Activated CD4-positive, alpha-beta T cell treated with anti-CD3 and anti-CD28 coated beads, Interleukin-2, Interleukin-6, amounts not matched to agents 100 ng/mL and 50 ng/mL, durations not matched to agents 16 hours and 8 hours (primary cell): ENCODE measurements at regions not wholly inside any gene's neighbourhood (a gene's known extent, or its start where the extent isn't known, plus 50 kb on each side); places are given as distances from the start of the nearest gene placed in this dataset.
"Not testable (repeated sequence)": the region's sequence is repeated elsewhere in the genome, so short reads cannot be mapped to it uniquely, and the experiment has no call there.

ENCODE experiments used
- DNase-seq: peaks from one replicate; pipeline ENCODE4 v3.0.0-alpha.2; 2020

DNA sequence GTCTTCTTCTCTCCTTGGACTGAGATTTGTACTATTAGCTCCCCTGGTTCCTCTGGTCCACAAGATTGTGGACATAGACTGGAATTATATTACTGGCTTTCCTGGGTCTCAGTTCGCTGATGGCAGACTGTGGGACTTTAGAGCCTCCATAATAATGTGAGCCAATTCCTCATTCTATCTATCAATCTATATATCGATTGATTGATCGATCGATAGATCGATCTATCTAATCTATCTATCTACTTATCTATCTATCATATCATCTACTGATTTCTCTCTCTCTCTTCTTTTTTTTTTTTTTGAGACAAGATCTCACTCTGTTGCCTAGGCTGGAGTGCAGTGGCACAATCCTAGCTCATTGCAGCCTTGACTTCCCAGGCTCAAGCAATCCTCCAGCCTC is 51.5 kb upstream of the DDR1 start:
- no peak for DNase-seq

DNA sequence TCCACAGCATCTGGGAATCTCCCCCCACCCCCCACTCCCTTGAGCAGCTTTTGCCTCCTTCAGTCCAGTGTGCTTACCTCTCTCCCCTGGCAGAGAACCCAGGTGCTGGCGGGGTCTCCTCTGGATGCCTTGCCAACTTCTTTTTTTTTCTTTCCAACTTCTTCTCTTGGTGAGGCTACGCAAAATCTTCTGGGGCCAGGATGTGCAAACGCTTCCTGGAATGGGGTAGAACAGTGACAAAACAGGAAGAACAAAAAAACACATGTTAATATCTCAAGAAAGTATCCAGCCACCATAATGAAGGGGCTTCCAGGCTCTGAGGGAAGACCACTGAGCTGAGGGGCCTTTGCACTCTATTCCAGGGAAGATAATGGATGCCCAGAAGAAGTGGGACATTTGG is 53.9 kb upstream of the DDR1 start:
- DNase-seq, result no peak

DNA sequence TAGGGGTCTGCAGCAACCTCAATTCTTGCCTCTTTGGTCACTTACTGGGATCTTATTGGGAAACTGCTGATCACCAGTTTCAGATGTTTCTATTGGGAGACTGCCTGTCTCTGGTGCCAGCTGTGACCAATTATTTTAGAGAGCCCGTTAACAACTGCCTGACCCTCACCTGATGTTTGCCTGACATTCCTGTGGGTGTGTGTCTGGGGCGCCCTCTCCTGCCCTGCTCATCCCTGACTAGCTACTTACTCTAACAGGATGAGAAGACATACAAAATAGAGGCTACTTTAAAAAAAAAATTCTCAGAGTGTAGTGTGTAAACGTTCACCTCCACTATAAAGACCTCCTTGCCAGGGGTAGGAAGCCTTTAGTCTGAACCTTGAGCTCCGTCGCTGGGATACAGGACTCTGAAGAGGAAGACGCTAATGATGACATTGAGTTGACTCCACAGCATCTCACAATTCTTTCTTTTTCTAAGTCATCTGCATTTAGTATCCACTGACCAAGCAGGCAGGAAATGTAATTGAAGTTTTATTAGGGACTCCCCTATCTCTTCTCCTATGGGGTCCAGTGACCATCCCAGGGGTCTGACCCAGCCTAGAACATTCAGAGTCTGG is 54.6 kb upstream of the DDR1 start:
- DNase-seq, result no peak

DNA sequence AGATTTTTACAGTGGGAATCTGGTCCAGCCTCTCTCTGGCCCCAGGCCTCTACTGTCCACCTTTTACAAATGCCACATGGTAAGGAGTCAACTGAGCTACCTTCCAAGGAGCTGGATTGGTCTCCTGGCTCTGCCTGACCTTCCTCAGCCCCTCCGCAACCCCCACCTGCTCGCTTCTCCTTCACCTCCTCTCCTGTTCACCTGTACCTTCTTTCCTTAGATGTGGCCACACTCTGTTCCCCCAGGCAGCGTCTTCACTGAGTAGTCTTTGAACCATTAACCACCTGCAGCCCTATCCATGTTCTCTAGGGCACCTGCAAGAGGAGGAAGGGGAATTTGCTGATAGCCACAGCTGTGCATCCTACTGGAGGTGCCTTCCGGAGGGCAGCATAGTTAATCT is 55.3 kb upstream of the DDR1 start:
- no peak for DNase-seq

DNA sequence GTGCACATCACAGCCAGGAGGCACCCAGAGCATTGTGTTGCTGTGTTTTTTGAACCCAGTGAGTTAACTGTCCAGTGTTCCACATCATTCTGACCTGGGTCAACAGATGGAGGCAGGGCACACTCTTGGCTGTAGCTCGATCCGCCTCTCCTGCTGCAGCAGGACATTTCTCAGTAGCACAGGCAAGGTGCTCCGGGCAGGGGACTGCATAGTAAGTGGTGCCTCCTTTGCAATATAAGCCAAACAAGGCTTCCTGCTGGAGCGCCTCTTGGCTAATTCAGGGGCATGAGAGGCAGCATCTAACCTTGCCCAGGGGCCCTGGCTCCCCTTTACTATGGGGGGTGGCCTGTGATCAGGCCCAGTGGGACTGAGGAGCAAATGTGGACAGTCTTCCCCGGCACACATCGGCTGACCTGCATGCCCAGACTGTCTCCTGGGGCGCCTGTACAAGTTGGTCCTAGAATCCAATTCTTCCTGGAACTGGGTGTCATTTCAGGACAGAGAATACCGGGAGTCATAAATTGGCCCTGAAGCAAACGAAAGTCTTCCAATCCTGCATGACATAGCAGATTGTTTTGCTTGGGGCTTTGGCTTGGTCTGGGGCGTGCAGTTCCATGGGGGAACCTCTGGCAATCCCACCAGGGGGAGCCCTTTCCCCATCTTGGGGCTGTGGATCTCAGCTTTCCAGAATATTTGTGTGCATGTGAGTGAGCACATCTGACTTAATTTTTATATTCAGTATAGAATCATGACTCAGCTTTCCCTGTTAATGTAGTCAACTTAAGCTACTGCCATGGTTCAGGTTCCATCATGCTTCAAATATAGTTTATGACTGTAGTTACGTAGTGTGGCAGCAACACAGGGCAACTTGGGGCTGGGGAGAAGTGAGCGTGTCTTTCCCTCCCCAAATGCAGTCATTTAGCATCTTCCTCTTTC is 56.0 kb upstream of the DDR1 start:
- peak; percentile 86 for DNase-seq

DNA sequence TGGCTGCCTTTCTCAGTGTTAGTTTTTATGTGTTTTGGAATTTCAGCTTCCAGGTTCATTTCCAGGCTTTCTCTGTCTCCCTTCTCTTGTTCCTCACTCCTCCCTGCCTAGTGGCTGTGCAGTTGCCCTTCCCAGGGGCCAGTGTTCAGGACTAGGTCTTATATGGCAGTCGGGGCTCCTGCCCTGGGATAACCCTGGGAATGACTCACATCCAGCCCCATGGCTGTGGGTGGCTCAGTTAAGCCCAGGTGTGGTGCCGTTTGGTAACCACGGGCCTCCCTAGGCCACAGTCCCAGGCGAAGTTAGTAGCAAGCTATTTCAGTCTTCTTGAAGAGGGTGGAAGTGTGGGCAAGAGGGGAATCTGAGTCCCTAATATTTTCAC is 57.4 kb upstream of the DDR1 start:
- no peak for DNase-seq

DNA sequence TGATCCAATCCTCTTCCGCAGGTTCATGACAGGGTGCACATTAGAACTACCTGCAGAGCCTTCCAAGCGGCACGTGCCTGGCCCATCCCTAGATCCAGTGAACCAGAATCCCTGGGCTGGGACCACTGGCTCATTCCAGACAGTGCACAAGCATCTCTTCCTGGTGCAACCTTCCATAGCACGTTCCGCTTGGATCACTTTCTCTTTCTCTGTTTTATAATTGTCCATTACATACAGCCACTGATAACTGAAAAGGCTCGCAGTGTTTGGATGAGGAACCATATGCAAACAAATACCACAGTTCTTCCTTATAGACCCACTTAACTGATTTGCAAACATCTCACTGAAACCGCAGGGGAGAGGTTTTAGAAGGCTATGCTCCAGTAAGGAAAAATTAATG is 59.6 kb upstream of the DDR1 start:
- DNase-seq, result no peak

DNA sequence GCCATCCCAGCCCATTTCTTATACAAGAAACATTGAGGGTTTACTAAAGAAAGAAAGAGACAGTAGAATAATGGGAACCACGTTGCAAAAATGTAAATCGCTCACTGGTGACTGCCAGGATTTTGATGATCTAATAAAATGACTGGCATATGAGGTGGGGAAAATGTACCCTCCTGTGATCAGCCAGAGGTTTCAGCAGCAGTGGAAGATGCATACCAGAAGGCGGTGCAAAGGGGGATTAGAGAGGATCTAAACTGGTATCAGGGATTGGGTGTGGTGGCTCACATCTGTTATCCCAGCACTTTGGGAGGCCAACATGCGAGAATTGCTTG is 60.8 kb upstream of the DDR1 start:
- no peak for DNase-seq

DNA sequence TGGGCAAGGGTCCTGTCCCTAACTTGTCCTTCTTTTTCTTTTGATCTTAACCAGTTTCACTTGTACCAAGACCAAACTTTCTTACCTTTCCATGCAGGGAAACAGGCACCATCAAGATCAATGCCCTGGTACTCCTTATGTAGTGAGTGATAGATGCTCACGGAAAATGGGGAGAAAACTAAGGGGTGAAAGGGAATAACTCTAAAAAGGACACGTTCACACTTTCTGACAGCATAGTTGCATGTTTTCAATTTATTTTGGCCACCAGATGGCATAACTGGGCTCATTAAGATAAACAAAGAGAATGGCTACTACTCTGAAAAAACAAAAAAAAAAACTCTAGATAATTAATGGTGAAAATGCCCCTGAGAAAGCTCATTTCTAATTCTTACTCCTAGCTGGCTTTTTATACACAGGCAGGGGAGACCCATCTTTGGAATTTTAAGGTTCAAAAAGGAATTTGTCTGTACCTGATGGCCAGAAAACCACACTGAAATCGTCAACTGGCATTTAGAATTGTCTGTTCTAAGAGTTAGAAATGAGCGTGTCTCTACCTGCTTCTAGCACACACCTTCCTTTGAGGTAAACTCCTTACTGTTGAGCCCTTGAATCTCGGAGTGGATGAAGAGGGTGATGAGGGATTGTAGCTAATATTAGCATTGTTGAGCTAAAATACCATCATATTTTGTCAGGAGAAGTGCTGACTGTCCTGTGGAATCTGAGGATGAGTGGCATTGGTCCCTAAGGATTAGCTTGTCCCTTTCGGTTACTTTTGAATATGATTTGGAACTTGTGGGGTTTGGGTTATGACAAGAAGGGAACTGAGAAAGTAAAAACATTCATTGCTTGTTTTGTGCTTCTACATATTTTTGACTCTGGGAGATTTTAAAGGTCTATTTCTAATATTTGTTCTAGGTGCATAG is 62.2 kb upstream of the DDR1 start:
- peak; percentile 51 for DNase-seq

DNA sequence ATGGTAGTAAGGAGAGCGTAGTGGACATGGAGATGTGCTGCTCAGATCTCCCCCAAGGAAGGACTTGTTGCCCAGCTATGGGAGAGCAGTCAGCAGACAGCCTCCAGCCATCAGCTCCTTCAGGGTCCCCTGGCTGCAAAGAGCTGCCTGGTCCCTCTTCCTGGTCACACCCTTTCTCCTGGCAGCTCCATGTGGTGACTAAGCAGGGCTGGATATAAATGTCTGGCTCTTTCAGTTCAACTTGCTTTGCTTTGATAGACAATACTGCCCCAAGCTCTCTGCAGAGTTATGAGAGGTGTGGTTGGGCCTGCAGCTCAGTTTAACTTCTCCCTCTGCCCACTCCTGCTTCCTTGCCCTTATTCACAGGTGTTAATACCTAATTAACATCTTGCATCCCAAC is 64.1 kb upstream of the DDR1 start:
- no peak for DNase-seq

DNA sequence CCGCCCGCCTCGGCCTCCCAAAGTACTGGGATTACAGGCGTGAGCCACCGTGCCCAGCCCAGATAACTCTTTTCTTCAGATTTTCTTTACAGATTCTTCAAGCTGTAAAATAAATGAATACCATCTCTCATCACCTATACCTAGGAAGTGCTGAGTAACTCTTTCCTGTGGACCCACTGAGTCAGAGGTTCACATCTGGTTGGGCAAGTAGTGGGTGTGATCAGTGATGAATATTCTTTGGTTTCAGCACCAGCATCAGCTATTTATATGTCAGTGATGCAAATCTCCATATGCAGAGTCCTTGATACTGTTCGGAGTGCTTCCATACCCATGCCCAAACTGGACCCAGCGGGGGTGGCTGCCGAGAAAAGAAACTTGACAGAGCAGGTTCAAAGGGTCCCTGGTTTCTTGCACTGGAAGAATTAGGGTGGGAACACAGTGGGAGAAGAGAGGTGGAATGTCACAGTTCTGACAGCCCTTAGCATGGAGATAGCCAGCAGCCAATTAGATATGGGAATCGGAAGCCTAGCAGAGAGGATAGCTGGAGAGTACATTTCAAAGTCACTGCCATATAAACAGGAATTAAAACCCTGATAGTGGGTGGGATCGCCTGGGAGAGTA is 64.9 kb upstream of the DDR1 start:
- DNase-seq, result peak; percentile 79

DNA sequence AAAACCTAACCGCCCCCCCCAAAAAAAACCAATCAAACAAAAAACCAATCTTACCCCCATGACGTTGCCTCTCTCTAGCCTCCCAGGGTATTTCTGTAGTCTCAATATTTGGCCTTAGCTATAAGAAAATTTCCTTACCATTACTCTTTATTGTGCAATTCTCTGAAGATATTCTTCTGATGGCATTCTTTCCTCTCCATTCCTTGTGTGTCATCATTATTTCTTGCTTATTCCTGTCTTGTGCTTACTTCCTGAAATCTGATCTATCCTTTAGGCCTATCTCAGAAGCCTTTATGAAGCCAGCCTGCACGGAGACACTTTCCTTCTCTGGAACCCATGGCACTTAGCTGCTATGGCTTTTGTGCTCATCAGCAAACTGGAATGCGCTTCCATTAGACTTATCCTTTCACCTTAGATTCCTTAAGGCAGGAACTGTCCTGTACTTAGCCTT is 65.9 kb upstream of the DDR1 start:
- no peak for DNase-seq

DNA sequence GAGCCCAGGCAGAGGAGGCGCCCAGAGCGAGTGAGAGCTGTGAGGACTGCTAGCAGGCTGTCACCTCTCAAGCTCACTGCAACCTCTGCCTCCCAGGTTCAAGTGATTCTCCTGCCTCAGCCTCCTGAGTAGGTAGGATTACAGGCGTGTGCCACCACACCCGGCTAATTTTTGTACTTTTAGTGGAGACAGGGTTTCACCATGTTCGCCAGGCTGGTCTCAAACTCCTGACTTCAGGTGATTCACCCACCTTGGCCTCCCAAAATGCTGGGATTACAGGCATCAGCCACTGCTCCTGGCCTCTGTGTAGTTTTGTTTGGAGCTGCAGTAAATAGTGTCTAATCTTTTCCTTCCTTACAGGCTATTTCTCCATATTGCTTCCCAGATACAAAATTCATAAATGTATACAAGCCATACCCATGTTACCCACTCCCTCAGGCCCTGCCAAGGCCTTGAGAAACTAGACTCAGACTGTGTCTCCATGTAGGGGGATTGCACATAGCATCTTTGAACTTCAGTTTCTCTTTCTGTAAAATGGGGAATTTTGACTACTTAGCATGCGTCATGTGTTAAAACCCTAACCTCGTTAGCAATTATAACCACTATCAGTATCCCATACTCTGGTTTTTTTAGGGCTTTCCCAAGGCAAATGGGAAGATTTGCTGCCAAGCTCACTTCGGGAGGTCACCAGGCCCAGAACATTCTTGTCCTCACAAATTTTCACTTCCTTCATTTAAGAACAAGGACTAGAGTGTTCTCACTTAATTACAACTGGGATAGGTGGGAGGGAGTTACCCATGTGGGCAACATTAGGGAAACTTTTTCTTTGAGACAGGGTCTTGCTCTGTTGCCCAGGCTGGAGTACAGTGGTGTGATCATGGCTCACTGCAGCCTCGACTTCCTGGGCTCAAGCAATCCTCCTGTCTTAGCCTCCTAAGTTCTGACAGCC is 67.3 kb upstream of the DDR1 start:
- DNase-seq, result peak; percentile 57

DNA sequence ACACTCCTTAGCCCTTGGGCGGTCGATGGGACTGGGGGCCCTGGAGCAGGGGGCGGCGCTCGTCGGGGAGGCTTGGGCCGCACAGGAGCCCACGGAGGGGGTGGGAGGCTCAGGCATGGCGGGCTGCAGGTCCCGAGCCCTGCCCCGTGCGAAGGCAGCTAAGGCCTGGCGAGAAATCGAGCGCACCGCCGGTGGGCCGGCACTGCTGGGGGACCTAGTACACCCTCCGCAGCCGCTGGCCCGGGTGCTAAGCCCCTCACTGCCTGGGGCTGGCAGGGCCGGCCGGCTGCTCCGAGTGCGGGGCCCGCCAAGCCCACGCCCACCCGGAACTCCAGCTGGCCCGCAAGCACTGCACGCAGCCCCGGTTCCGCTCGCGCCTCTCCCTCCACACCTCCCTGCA is 68.0 kb upstream of the DDR1 start:
- not testable (repeated sequence) for DNase-seq

DNA sequence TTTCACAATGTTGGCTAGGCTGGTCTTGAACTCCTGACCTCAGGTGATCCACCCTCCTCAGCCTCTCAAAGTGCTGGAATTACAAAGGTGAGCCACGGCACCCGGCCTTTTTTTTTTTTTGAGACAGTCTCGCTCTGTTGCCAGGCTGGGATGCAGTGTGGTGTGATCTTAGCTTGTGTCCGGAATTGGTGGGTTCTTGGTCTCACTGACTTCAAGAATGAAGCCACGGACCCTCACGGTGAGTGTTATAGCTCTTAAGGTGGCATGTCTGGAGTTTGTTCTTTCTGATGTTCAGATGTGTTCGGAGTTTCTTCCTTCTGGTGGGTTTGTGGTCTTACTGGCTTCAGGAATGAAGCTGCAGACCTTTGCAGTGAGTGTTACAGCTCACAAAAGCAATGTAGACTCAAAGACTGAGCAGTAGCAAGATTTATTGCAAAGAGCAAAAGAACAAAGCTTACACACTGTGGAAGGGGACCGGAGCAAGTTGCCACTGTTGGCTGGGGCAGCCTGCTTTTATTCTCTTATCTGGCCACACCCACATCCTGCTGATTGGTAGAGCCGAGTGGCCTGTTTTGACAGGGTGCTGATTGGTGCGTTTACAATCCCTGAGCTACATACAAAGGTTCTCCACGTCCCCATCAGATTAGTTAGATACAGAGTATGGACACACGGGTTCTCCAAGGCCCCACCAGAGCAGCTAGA is 69.1 kb upstream of the DDR1 start:
- peak; percentile 80 for DNase-seq

DNA sequence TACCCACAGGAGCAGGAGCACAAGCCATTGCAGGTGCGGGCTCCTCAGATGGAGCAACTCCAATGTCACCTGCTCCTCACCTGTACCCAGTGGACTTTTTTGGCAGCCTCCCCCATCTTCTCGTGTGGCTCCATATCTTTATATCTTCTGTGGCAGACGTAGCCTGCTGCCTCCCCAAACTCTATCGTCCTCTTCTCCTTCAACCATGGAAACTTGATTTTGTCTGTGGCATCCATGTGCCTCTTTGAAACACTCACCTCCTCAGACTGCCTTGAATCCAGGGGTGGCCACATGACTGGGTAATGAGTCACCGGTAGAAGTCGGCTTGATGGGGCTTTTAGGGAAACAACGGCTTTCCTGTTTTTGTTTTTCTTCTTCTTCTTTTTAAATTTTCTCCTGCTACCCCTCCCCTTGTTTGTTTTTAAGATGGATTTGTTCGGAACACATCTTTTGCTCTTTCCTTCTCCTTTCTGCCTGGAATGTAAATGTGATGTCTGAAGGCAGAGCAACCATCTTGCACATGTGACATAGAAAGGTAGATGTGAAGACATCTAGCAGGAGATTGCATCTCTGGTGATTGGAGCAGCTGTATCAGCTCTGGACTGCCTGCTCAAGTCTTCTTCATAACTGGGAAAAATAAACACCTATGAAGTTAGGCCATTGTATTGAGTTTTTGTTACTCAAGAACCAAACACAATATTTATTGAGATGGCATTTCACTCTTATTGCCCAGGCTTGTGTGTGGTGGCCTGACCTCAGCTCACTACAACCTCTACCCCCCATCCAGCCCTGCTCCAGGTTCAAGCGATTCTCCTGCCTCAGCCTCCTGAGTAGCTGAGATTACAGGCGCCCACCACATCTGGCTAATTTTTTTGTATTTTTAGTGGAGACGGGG is 69.9 kb upstream of the DDR1 start:
- peak; percentile 77 for DNase-seq

DNA sequence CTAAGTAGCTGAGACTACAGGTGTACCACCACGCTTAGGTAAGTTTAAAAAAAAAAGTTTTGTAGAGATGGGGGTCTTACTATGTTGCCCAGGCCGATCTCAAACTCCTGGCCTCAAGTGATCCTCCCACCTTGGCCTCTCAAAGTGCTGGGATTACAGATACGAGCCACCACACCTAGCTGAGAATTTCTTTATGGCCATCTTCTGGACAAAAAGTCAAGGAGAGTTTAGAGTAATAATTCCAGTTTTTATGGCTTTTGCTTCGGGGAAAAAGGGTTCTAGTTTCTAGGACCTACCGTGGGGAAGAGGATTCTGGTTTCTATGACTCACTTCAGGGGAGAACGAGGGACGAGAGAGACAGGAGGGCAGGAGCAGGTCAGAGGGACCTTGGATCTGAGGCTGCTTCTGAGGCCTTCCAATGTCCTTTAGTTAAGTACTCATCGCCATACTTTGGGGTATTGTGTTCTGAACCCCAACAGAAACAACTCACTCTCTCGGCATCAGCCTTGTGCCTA is 69.3 kb upstream of the IER3 start:
- peak; percentile 19 for DNase-seq

DNA sequence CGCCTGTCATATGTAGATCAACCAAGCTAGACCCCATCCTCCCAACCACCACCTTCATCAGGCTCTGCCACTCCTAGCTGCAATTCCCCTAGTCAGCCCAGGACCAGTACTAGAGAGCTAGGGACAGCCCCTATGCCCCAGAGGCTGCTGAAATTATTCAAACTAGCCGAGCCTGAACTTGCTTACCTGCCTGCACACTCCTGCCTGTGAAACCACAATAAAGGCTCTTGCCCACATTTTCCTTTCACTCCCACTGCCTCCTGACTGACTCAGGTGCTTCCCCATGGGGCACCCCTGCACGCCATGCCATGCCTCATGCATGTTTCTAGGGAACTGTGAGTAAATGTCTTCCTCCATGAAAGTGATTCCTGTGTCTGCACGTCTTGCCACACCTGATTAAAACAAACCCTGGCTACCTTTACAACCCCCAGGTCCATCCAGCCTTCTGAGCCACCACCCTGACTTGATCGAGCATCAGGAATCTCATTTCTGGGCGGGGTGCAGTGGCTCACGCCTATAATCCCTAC is 66.5 kb upstream of the IER3 start:
- peak; percentile 86 for DNase-seq

DNA sequence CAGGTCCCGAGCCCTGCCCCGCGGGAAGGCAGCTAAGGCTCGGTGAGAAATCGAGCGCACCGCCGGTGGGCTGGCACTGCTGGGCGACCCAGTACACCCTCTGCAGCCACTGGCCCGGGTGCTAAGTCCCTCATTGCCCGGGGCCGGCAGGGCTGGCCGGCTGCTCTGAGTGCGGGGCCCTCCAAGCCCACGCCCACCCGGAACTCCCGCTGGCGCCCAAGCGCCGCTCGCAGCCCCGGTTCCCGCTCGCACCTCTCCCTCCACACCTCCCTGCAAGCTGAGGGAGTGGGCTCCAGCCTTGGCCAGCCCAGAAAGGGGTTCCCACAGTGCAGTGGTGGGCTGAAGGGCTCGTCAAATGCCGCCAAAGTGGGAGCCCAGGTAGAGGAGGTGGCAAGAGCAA is 63.2 kb upstream of the IER3 start:
- not testable (repeated sequence) for DNase-seq
